Omental fat pad (tissue), 3 donors: ENCODE measurements at regions not wholly inside any gene's neighbourhood (a gene's known extent, or its start where the extent isn't known, plus 50 kb on each side); places are given as distances from the start of the nearest gene placed in this dataset.

Experiments
- ATAC-seq: fragments of 150-250 bp; one replicate; pipeline ENCODE4 v1.9.1; 2016; ENCODE audit warnings: mild to moderate bottlenecking, moderate library complexity; ENCODE audit not compliant: low FRiP score
- DNase-seq: peaks from one replicate; pipeline ENCODE4 v3.0.0-alpha.2; 2019; ENCODE audit warnings: low spot score
- CTCF ChIP-seq, 3 donors: fragments of 450-650 bp; IDR thresholded peaks; one replicate each; pipeline ENCODE4 v1.5.1; 2016 to 2017; ENCODE audit warnings: antibody characterized with exemption in 3 of 3, mild to moderate bottlenecking in 3 of 3, moderate library complexity in 2 of 3

GRCh38 chr12:125289970-125290369 lies 224.7 kb downstream of the AACS start:
- ATAC-seq (no peak), DNase-seq (no peak)
- TF ChIP-seq CTCF (IDR thresholded peaks at IDR 0.05) = no peak

- DNase-seq = no peak
- ATAC-seq = no peak
- TF ChIP-seq CTCF (IDR thresholded peaks at IDR 0.05) = no peak
Observed at GRCh38 chr12:125292700-125293099, 227.5 kb downstream of the AACS start.

- no peak for TF ChIP-seq CTCF (IDR thresholded peaks at IDR 0.05)
- DNase-seq = no peak
- ATAC-seq = no peak
Observed at GRCh38 chr12:125295550-125295949, 230.3 kb downstream of the AACS start.

- no peak for TF ChIP-seq CTCF (IDR thresholded peaks at IDR 0.05)
- ATAC-seq = no peak
- no peak for DNase-seq
Observed at GRCh38 chr12:125296701-125297100, 231.5 kb downstream of the AACS start.

GRCh38 chr12:125299840-125300239 lies 234.6 kb downstream of the AACS start:
- no peak for DNase-seq
- no peak for TF ChIP-seq CTCF (IDR thresholded peaks at IDR 0.05)
- ATAC-seq = no peak

- DNase-seq (no peak), ATAC-seq (no peak)
- TF ChIP-seq CTCF (IDR thresholded peaks at IDR 0.05) = no peak
Observed at GRCh38 chr12:125300249-125300648, 235.0 kb downstream of the AACS start.

- no peak for TF ChIP-seq CTCF (IDR thresholded peaks at IDR 0.05)
- no peak for DNase-seq
Observed at GRCh38 chr12:125303337-125303736, 238.1 kb downstream of the AACS start.

More at GRCh38 chr12:125303337-125303736, 238.1 kb downstream of the AACS start:
- ATAC-seq = no peak
